Colon (tissue), 2 donors: ENCODE measurements at regions not wholly inside any gene's neighbourhood (a gene's known extent, or its start where the extent isn't known, plus 50 kb on each side); places are given as distances from the start of the nearest gene placed in this dataset.
A peak's percentile ranks its signal among the peaks of the same experiment; 100 is the strongest.
"Not testable (repeated sequence)": the region's sequence is repeated elsewhere in the genome, so short reads cannot be mapped to it uniquely, and the experiment has no call there.

Experiments
- FAIRE-seq: peaks from 2 replicates; lab custom pipeline; 2012; peaks lifted over from hg19 to GRCh38; lab: Jason Lieb, UNC
- donor health status: control.
- donor health status: control.

GRCh38 chrX:104376937-104377336 is 122.2 kb upstream of the ESX1 start:
- FAIRE-seq: no peak

- no peak for FAIRE-seq
Measured at GRCh38 chrX:104372547-104372946, 117.8 kb upstream of the ESX1 start.

GRCh38 chrX:104370089-104370488 is 115.4 kb upstream of the ESX1 start:
- no peak for FAIRE-seq

GRCh38 chrX:104360774-104361173 is 106.0 kb upstream of the ESX1 start:
- FAIRE-seq: not testable (repeated sequence)

- FAIRE-seq: no peak
Measured at GRCh38 chrX:104359124-104359523, 104.4 kb upstream of the ESX1 start.

GRCh38 chrX:104351173-104351769 is 96.5 kb upstream of the ESX1 start:
- no peak for FAIRE-seq

GRCh38 chrX:104347860-104348259 is 93.1 kb upstream of the ESX1 start:
- no peak for FAIRE-seq

GRCh38 chrX:104343428-104344129 is 88.8 kb upstream of the ESX1 start:
- FAIRE-seq: peak; percentile 10

- no peak for FAIRE-seq
Measured at GRCh38 chrX:104342065-104342464, 87.3 kb upstream of the ESX1 start.

- FAIRE-seq: no peak
Measured at GRCh38 chrX:104335756-104336155, 81.0 kb upstream of the ESX1 start.

- no peak for FAIRE-seq
Measured at GRCh38 chrX:104334971-104335370, 80.2 kb upstream of the ESX1 start.

GRCh38 chrX:104330966-104331365 is 76.2 kb upstream of the ESX1 start:
- FAIRE-seq: peak; percentile 5

- no peak for FAIRE-seq
Measured at GRCh38 chrX:104329731-104330130, 75.0 kb upstream of the ESX1 start.

GRCh38 chrX:104325213-104325585 is 70.5 kb upstream of the ESX1 start:
- no peak for FAIRE-seq

- FAIRE-seq: no peak
Measured at GRCh38 chrX:104324461-104325212, 69.9 kb upstream of the ESX1 start.

- FAIRE-seq: no peak
Measured at GRCh38 chrX:104319346-104319745, 64.6 kb upstream of the ESX1 start.

GRCh38 chrX:104318330-104319009 is 63.7 kb upstream of the ESX1 start:
- FAIRE-seq: no peak

- no peak for FAIRE-seq
Measured at GRCh38 chrX:104316739-104317138, 62.0 kb upstream of the ESX1 start.

- no peak for FAIRE-seq
Measured at GRCh38 chrX:104315555-104315954, 60.8 kb upstream of the ESX1 start.

GRCh38 chrX:104310657-104311254 is 56.0 kb upstream of the ESX1 start:
- no peak for FAIRE-seq

GRCh38 chrX:104310090-104310489 is 55.4 kb upstream of the ESX1 start:
- no peak for FAIRE-seq

GRCh38 chrX:104309169-104309568 is 54.4 kb upstream of the ESX1 start:
- FAIRE-seq: no peak
